ENCODE measurements at regions not wholly inside any gene's neighbourhood (a gene's known extent, or its start where the extent isn't known, plus 50 kb on each side); places are given as distances from the start of the nearest gene placed in this dataset.

GRCh38 chr7:17140406-17140805 is 158.0 kb upstream of the AHR start:
- no peak for TF ChIP-seq BCL6 (CRISPR knock-in tag; IDR thresholded peaks at IDR 0.05)
- TF ChIP-seq ZNF333 (CRISPR knock-in tag; IDR thresholded peaks at IDR 0.05; ENCODE audit: borderline replicate concordance) = no peak
- TF ChIP-seq CCAR2 (optimal IDR thresholded peaks at IDR 0.05; ENCODE audit: low read depth, low read length) = no peak
- no peak for TF ChIP-seq SRF (IDR thresholded peaks at IDR 0.05; ENCODE audit: low read depth, low read length)
- TF ChIP-seq BRCA1 (CRISPR knock-in tag; IDR thresholded peaks at IDR 0.05) = no peak
- no peak for TF ChIP-seq RAD21 (CRISPR knock-in tag; IDR thresholded peaks at IDR 0.05)
- no peak for TF ChIP-seq CEBPB (IDR thresholded peaks at IDR 0.05; ENCODE audit: borderline replicate concordance, low read depth, low read length)
- TF ChIP-seq, protein P1, sequence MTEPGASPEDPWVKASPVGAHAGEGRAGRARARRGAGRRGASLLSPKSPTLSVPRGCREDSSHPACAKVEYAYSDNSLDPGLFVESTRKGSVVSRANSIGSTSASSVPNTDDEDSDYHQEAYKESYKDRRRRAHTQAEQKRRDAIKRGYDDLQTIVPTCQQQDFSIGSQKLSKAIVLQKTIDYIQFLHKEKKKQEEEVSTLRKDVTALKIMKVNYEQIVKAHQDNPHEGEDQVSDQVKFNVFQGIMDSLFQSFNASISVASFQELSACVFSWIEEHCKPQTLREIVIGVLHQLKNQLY (CRISPR knock-in tag; IDR thresholded peaks at IDR 0.05) = no peak
- no peak for TF ChIP-seq ZFP82 (CRISPR knock-in tag; IDR thresholded peaks at IDR 0.05; ENCODE audit: borderline replicate concordance)
- TF ChIP-seq, protein P2, sequence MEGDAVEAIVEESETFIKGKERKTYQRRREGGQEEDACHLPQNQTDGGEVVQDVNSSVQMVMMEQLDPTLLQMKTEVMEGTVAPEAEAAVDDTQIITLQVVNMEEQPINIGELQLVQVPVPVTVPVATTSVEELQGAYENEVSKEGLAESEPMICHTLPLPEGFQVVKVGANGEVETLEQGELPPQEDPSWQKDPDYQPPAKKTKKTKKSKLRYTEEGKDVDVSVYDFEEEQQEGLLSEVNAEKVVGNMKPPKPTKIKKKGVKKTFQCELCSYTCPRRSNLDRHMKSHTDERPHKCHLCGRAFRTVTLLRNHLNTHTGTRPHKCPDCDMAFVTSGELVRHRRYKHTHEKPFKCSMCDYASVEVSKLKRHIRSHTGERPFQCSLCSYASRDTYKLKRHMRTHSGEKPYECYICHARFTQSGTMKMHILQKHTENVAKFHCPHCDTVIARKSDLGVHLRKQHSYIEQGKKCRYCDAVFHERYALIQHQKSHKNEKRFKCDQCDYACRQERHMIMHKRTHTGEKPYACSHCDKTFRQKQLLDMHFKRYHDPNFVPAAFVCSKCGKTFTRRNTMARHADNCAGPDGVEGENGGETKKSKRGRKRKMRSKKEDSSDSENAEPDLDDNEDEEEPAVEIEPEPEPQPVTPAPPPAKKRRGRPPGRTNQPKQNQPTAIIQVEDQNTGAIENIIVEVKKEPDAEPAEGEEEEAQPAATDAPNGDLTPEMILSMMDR (CRISPR knock-in tag; IDR thresholded peaks at IDR 0.05) = no peak
- TF ChIP-seq, protein P3, sequence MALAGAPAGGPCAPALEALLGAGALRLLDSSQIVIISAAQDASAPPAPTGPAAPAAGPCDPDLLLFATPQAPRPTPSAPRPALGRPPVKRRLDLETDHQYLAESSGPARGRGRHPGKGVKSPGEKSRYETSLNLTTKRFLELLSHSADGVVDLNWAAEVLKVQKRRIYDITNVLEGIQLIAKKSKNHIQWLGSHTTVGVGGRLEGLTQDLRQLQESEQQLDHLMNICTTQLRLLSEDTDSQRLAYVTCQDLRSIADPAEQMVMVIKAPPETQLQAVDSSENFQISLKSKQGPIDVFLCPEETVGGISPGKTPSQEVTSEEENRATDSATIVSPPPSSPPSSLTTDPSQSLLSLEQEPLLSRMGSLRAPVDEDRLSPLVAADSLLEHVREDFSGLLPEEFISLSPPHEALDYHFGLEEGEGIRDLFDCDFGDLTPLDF (CRISPR knock-in tag; IDR thresholded peaks at IDR 0.05) = no peak
- TF ChIP-seq, protein P4, sequence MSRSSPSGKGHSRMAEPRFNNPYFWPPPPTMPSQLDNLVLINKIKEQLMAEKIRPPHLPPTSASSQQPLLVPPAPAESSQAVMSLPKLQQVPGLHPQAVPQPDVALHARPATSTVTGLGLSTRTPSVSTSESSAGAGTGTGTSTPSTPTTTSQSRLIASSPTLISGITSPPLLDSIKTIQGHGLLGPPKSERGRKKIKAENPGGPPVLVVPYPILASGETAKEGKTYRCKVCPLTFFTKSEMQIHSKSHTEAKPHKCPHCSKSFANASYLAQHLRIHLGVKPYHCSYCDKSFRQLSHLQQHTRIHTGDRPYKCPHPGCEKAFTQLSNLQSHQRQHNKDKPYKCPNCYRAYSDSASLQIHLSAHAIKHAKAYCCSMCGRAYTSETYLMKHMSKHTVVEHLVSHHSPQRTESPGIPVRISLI (CRISPR knock-in tag; IDR thresholded peaks at IDR 0.05; ENCODE audit: borderline replicate concordance) = no peak
- TF ChIP-seq, protein P5, sequence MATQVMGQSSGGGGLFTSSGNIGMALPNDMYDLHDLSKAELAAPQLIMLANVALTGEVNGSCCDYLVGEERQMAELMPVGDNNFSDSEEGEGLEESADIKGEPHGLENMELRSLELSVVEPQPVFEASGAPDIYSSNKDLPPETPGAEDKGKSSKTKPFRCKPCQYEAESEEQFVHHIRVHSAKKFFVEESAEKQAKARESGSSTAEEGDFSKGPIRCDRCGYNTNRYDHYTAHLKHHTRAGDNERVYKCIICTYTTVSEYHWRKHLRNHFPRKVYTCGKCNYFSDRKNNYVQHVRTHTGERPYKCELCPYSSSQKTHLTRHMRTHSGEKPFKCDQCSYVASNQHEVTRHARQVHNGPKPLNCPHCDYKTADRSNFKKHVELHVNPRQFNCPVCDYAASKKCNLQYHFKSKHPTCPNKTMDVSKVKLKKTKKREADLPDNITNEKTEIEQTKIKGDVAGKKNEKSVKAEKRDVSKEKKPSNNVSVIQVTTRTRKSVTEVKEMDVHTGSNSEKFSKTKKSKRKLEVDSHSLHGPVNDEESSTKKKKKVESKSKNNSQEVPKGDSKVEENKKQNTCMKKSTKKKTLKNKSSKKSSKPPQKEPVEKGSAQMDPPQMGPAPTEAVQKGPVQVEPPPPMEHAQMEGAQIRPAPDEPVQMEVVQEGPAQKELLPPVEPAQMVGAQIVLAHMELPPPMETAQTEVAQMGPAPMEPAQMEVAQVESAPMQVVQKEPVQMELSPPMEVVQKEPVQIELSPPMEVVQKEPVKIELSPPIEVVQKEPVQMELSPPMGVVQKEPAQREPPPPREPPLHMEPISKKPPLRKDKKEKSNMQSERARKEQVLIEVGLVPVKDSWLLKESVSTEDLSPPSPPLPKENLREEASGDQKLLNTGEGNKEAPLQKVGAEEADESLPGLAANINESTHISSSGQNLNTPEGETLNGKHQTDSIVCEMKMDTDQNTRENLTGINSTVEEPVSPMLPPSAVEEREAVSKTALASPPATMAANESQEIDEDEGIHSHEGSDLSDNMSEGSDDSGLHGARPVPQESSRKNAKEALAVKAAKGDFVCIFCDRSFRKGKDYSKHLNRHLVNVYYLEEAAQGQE (IDR thresholded peaks at IDR 0.05; ENCODE audit: borderline replicate concordance in 1 of 2, low read depth in 1 of 2, low read length in 2 of 2) = no peak

Measured in HepG2 (cell line).